Osteoblast (primary cell): ENCODE measurements at regions not wholly inside any gene's neighbourhood (a gene's known extent, or its start where the extent isn't known, plus 50 kb on each side); places are given as distances from the start of the nearest gene placed in this dataset.
"Not testable (repeated sequence)": the region's sequence is repeated elsewhere in the genome, so short reads cannot be mapped to it uniquely, and the experiment has no call there.

Experiments
- DNase-seq: peaks from one replicate; pipeline ENCODE4 v3.0.0; 2011; ENCODE audit warnings: low spot score, mixed read lengths; ENCODE audit not compliant: insufficient read length; ENCODE audit errors: missing footprints
- H2AFZ ChIP-seq: 2 replicates; pipeline ENCODE4 v1.6.0; 2011; ENCODE audit warnings: mild to moderate bottlenecking, low read length
- H3K27ac ChIP-seq: 2 replicates; pipeline ENCODE4 v1.5.1; 2011; ENCODE audit warnings: mild to moderate bottlenecking, low read depth, low read length, moderate library complexity
- H3K27me3 ChIP-seq: 2 replicates; pipeline ENCODE4 v1.6.0; 2012; ENCODE audit warnings: mild to moderate bottlenecking, control low read depth, inconsistent platforms, low read length, moderate library complexity; ENCODE audit not compliant: insufficient read depth
- H3K36me3 ChIP-seq: 2 replicates; pipeline ENCODE4 v1.5.1; 2011; ENCODE audit warnings: mild to moderate bottlenecking, low read length, control low read depth, moderate library complexity; ENCODE audit not compliant: insufficient read depth
- H3K4me1 ChIP-seq: 2 replicates; pipeline ENCODE4 v1.5.1; 2011; ENCODE audit warnings: mild to moderate bottlenecking, low read length, control low read depth, moderate library complexity; ENCODE audit not compliant: insufficient read depth
- H3K4me2 ChIP-seq: 2 replicates; pipeline ENCODE4 v1.6.0; 2011; ENCODE audit warnings: mild to moderate bottlenecking, low read length; ENCODE audit not compliant: insufficient read depth
- H3K4me3 ChIP-seq: fragments of 200-600 bp; sonication (generic); 3 replicates; pipeline ENCODE4 v1.5.1; 2012; ENCODE audit warnings: mild to moderate bottlenecking, low read length, inconsistent platforms; ENCODE audit not compliant: insufficient read depth
- H3K79me2 ChIP-seq: 2 replicates; pipeline ENCODE4 v1.6.0; 2012; ENCODE audit warnings: mild to moderate bottlenecking, low read length, control low read depth, inconsistent platforms; ENCODE audit not compliant: insufficient read depth
- H3K9me3 ChIP-seq: 2 replicates; pipeline ENCODE4 v1.5.1; 2011; ENCODE audit warnings: low read depth, low read length, control low read depth
- H4K20me1 ChIP-seq: 2 replicates; pipeline ENCODE4 v1.6.0; 2012; ENCODE audit warnings: mild to moderate bottlenecking, low read length, control low read depth; ENCODE audit not compliant: insufficient read depth
- CTCF ChIP-seq: IDR thresholded peaks from 2 replicates; pipeline ENCODE4 v1.5.1; 2011; ENCODE audit warnings: mild to moderate bottlenecking, low read depth, low read length, moderate library complexity; ENCODE audit errors: extremely low read depth

GRCh38 chr18:28438381-28438780 lies 261.5 kb upstream of the CDH2 start:
- Histone ChIP-seq H3K27me3 (no peaks in the 10 kb centered on the region), H3K9me3 (no peaks in the 10 kb centered on the region), H2AFZ (no peak overlapping the region), H3K4me1 (no peaks in the 10 kb centered on the region), H3K27ac (no peak overlapping the region), H3K4me3 (no peak overlapping the region), H4K20me1 (no peaks in the 10 kb centered on the region), H3K79me2 (no peaks in the 10 kb centered on the region), H3K4me2 (no peak overlapping the region), H3K36me3 (no peaks in the 10 kb centered on the region)
- no peak for DNase-seq
- TF ChIP-seq CTCF = no peak

- peaks cover 3% of the 10 kb centered on the region for H3K9me3 ChIP-seq
- H4K20me1 ChIP-seq = no peaks in the 10 kb centered on the region
- no peak overlapping the region for H3K27ac ChIP-seq
- no peak overlapping the region for H3K4me3 ChIP-seq
- no peak overlapping the region for H3K4me2 ChIP-seq
- no peaks in the 10 kb centered on the region for H3K4me1 ChIP-seq
- no peaks in the 10 kb centered on the region for H3K27me3 ChIP-seq
- H3K79me2 ChIP-seq = no peaks in the 10 kb centered on the region
- H2AFZ ChIP-seq = no peak overlapping the region
- DNase-seq = no peak
- no peak for TF ChIP-seq CTCF
- H3K36me3 ChIP-seq = no peaks in the 10 kb centered on the region
Measured at GRCh38 chr18:28432339-28432738, 255.4 kb upstream of the CDH2 start.

GRCh38 chr18:28425886-28426285 lies 249.0 kb upstream of the CDH2 start:
- Histone ChIP-seq H3K4me2 (no peak overlapping the region), H3K9me3 (peaks cover 3% of the 10 kb centered on the region), H4K20me1 (no peaks in the 10 kb centered on the region), H3K4me1 (no peaks in the 10 kb centered on the region), H3K79me2 (no peaks in the 10 kb centered on the region), H2AFZ (no peak overlapping the region), H3K27ac (no peak overlapping the region), H3K27me3 (no peaks in the 10 kb centered on the region), H3K4me3 (no peak overlapping the region), H3K36me3 (no peaks in the 10 kb centered on the region)
- no peak for DNase-seq
- TF ChIP-seq CTCF = no peak

GRCh38 chr18:28422577-28422976 lies 245.6 kb upstream of the CDH2 start:
- no peak overlapping the region for H2AFZ ChIP-seq
- no peaks in the 10 kb centered on the region for H3K79me2 ChIP-seq
- no peak overlapping the region for H3K4me3 ChIP-seq
- TF ChIP-seq CTCF = no peak
- no peak overlapping the region for H3K27ac ChIP-seq
- no peaks in the 10 kb centered on the region for H3K27me3 ChIP-seq
- no peak for DNase-seq
- no peaks in the 10 kb centered on the region for H3K4me1 ChIP-seq
- H3K4me2 ChIP-seq = no peak overlapping the region
- H4K20me1 ChIP-seq = no peaks in the 10 kb centered on the region
- H3K9me3 ChIP-seq = no peaks in the 10 kb centered on the region
- no peaks in the 10 kb centered on the region for H3K36me3 ChIP-seq

GRCh38 chr18:28421950-28422349 lies 245.0 kb upstream of the CDH2 start:
- not testable (repeated sequence) for H3K27me3 ChIP-seq, H3K4me3 ChIP-seq, H3K36me3 ChIP-seq, H3K79me2 ChIP-seq, H4K20me1 ChIP-seq, DNase-seq, H3K9me3 ChIP-seq, H3K4me2 ChIP-seq, H2AFZ ChIP-seq, H3K27ac ChIP-seq, H3K4me1 ChIP-seq
